IPS DF 4.7 (cell line): ENCODE measurements at regions not wholly inside any gene's neighbourhood (a gene's known extent, or its start where the extent isn't known, plus 50 kb on each side); places are given as distances from the start of the nearest gene placed in this dataset.
A peak's percentile ranks its signal among the peaks of the same experiment; 100 is the strongest.

Experiments
- DNase-seq: peaks from one replicate; pipeline ENCODE4 v3.0.0-alpha.2; 2013; ENCODE audit warnings: low spot score; ENCODE audit errors: extremely low read depth

GRCh38 chr9:79131246-79131774 is 440.5 kb upstream of the TLE4 start:
- DNase-seq: no peak

- no peak for DNase-seq
These were observed 439.9 kb upstream of the TLE4 start for GRCh38 chr9:79131824-79132377.

GRCh38 chr9:79134654-79135053 is 437.1 kb upstream of the TLE4 start:
- peak; percentile 56 for DNase-seq

- no peak for DNase-seq
These were observed 435.9 kb upstream of the TLE4 start for GRCh38 chr9:79135681-79136415.

GRCh38 chr9:79140751-79141150 is 431.0 kb upstream of the TLE4 start:
- no peak for DNase-seq

GRCh38 chr9:79143211-79143610 is 428.6 kb upstream of the TLE4 start:
- DNase-seq: no peak

- DNase-seq: no peak
These were observed 426.3 kb upstream of the TLE4 start for GRCh38 chr9:79145442-79145841.

- no peak for DNase-seq
These were observed 422.2 kb upstream of the TLE4 start for GRCh38 chr9:79149585-79149984.

- DNase-seq: no peak
These were observed 420.0 kb upstream of the TLE4 start for GRCh38 chr9:79151791-79152190.

- no peak for DNase-seq
These were observed 419.5 kb upstream of the TLE4 start for GRCh38 chr9:79152306-79152705.

GRCh38 chr9:79154806-79155205 is 417.0 kb upstream of the TLE4 start:
- DNase-seq: no peak

GRCh38 chr9:79155308-79155707 is 416.5 kb upstream of the TLE4 start:
- DNase-seq: no peak

- DNase-seq: no peak
These were observed 408.2 kb upstream of the TLE4 start for GRCh38 chr9:79163544-79163943.

GRCh38 chr9:79164406-79164805 is 407.4 kb upstream of the TLE4 start:
- DNase-seq: no peak

GRCh38 chr9:79165020-79165780 is 406.6 kb upstream of the TLE4 start:
- DNase-seq: no peak

- DNase-seq: no peak
These were observed 405.8 kb upstream of the TLE4 start for GRCh38 chr9:79166005-79166404.

GRCh38 chr9:79170643-79171042 is 401.1 kb upstream of the TLE4 start:
- no peak for DNase-seq

GRCh38 chr9:79173932-79174331 is 397.8 kb upstream of the TLE4 start:
- no peak for DNase-seq

GRCh38 chr9:79176014-79176697 is 395.6 kb upstream of the TLE4 start:
- no peak for DNase-seq

- DNase-seq: no peak
These were observed 386.9 kb upstream of the TLE4 start for GRCh38 chr9:79184831-79185230.

GRCh38 chr9:79185866-79186265 is 385.9 kb upstream of the TLE4 start:
- no peak for DNase-seq

GRCh38 chr9:79189511-79189924 is 382.2 kb upstream of the TLE4 start:
- DNase-seq: no peak
